PC-3 (cell line): ENCODE measurements at regions not wholly inside any gene's neighbourhood (a gene's known extent, or its start where the extent isn't known, plus 50 kb on each side); places are given as distances from the start of the nearest gene placed in this dataset.

ENCODE experiments used
- CTCF ChIP-seq: fragments of 300-600 bp; sonication (generic); conservative IDR thresholded peaks from 2 replicates; pipeline ENCODE4 v1.5.1; 2017; ENCODE audit warnings: antibody characterized with exemption, low read depth, mild to moderate bottlenecking, low read length
- EZH2 ChIP-seq: fragments of 300-600 bp; sonication (generic); IDR thresholded peaks from one replicate; pipeline ENCODE4 v1.6.1; 2017; ENCODE audit warnings: antibody characterized with exemption, mild to moderate bottlenecking, low read length; ENCODE audit not compliant: unreplicated experiment

DNA sequence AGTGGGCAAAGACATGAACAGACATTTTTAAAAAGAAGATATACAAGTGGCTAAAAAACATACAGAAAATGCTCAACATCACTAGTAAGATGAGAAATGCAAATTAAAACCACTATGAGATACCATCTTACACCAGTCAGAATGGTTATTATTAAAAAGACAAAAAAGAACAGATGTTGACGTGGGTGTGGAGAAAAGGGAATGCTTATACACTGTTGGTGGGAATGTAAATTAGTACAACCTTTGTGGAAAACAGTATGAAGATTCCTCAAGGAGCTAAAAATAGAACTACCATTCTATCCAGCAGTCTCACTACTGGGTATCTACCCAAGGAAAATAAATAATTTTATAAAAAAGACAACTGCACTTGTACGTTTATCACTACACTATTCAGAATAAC, 73.9 kb downstream of the EBNA1BP2 start:
- TF ChIP-seq EZH2 (no peak), CTCF (no peak)
